HepG2 (cell line): ENCODE measurements at regions not wholly inside any gene's neighbourhood (a gene's known extent, or its start where the extent isn't known, plus 50 kb on each side); places are given as distances from the start of the nearest gene placed in this dataset.

ENCODE experiments used
- ATAC-seq: fragments of 200-7000 bp; cut with Tn5 transposase; 3 replicates; pipeline ENCODE4 v1.9.1; 2020; ENCODE audit warnings: mild to moderate bottlenecking, moderate library complexity
- BruUV-seq: library from RNA; stranded (reverse); fragments of 400-500 nt; replicated peaks from 2 replicates; lab custom pipeline; 2021; lab: Mats Ljungman, UMichigan
- CTCF ChIA-PET: fragments of 300-600 bp; formaldehyde crosslinking; extraction: SDS; loops from one replicate; lab custom pipeline; 2021; ENCODE audit warnings: low total read pairs, inconsistent platforms, low intra/inter-chr PET ratio; lab: Yijun Ruan, JAX
- POLR2A ChIA-PET: fragments of 350-600 bp; sonication (Branson Sonifier 250); formaldehyde crosslinking; loops from one replicate; lab custom pipeline; 2020; ENCODE audit warnings: antibody characterized with exemption, inconsistent platforms; lab: Yijun Ruan, JAX
- DNase-seq: peaks from one replicate; pipeline ENCODE4 v3.0.0-alpha.2; 2015; ENCODE audit warnings: low spot score
- FAIRE-seq: peaks from 3 replicates; lab custom pipeline; 2011; peaks lifted over from hg19 to GRCh38; lab: Jason Lieb, UNC
- H2AFZ ChIP-seq: one replicate; pipeline ENCODE4 v1.6.1; 2011; ENCODE audit warnings: low read length, inconsistent platforms
- H3K27ac ChIP-seq: fragments of 300-600 bp; 3 replicates; pipeline ENCODE4 v1.8.0; 2011; ENCODE audit warnings: mixed run types, mild to moderate bottlenecking, mixed read lengths, low read length, inconsistent platforms; ENCODE audit not compliant: insufficient read depth; ENCODE audit errors: extremely low read length
- H3K27me3 ChIP-seq, 2 experiments: fragments of 200-600 bp in 1 of 2; 2 replicates in 1 of 2; 3 replicates in 1 of 2; pipeline versions ENCODE4 v1.6.0 to v1.8.0; 2011; ENCODE audit warnings: low read length in 2 of 2, mild to moderate bottlenecking in 2 of 2, moderate library complexity in 2 of 2, inconsistent platforms in 1 of 2; ENCODE audit not compliant: insufficient read depth in 2 of 2, control insufficient read depth in 1 of 2
- H3K36me3 ChIP-seq, 2 experiments: fragments of 200-600 bp in 1 of 2; replicated peaks in 1 of 2; 2 replicates in 1 of 2; 3 replicates in 1 of 2; pipeline versions ENCODE4 v1.5.1 to v1.8.0; 2011; ENCODE audit warnings: low read length in 2 of 2, inconsistent platforms in 1 of 2; ENCODE audit not compliant: insufficient read depth in 2 of 2, control insufficient read depth in 1 of 2
- H3K4me1 ChIP-seq: 2 replicates; pipeline ENCODE4 v1.5.1; 2012; ENCODE audit warnings: low read length, inconsistent platforms; ENCODE audit not compliant: insufficient read depth
- H3K4me2 ChIP-seq: 2 replicates; pipeline ENCODE4 v1.6.0; 2011; ENCODE audit warnings: low read depth, low read length, inconsistent platforms
- H3K4me3 ChIP-seq, 3 experiments: fragments of 200-600 bp in 1 of 3; sonication (generic), shearing (Covaris generic) in 1 of 3; replicated peaks in 1 of 3; 2 replicates each; pipeline ENCODE4 v1.5.1; 2011 to 2016; ENCODE audit warnings: low read length in 3 of 3, inconsistent platforms in 2 of 3, low read depth in 2 of 3, mild to moderate bottlenecking in 2 of 3, control low read depth in 1 of 3, mixed read lengths in 1 of 3; ENCODE audit not compliant: insufficient read depth in 1 of 3
- H3K79me2 ChIP-seq: one replicate; pipeline ENCODE4 v1.6.1; 2011; ENCODE audit warnings: low read length, inconsistent platforms; ENCODE audit not compliant: insufficient read depth
- H3K9ac ChIP-seq: 2 replicates; pipeline ENCODE4 v1.6.0; 2011; ENCODE audit warnings: mild to moderate bottlenecking, low read depth, low read length, inconsistent platforms; ENCODE audit not compliant: insufficient read depth
- H3K9me3 ChIP-seq: 2 replicates; pipeline ENCODE4 v1.5.1; 2012; ENCODE audit warnings: mild to moderate bottlenecking, low read length
- H4K20me1 ChIP-seq: 2 replicates; pipeline ENCODE4 v1.6.0; 2011; ENCODE audit warnings: inconsistent platforms, mild to moderate bottlenecking, low read length, moderate library complexity; ENCODE audit not compliant: insufficient read depth
- AGO2 ChIP-seq: fragments of 200-400 bp; formaldehyde crosslinking; optimal IDR thresholded peaks from 2 replicates; pipeline ENCODE3; 2017; ENCODE audit warnings: mild to moderate bottlenecking, low read depth, low read length, moderate library complexity
- ETV5 ChIP-seq: IDR thresholded peaks from 2 replicates; pipeline ENCODE4 v1.6.1; 2018; ENCODE audit warnings: missing biosample characterization, missing genetic modification reagents, inconsistent platforms, borderline replicate concordance
- GFI1 ChIP-seq: sonication (generic); formaldehyde crosslinking; IDR thresholded peaks from 2 replicates; pipeline ENCODE4 v1.5.0; 2020; ENCODE audit warnings: missing genetic modification reagents, mild to moderate bottlenecking, borderline replicate concordance
- HNRNPLL ChIP-seq: fragments of 200-400 bp; formaldehyde crosslinking; IDR thresholded peaks from 2 replicates; pipeline ENCODE4 v1.6.1; 2017; ENCODE audit warnings: mild to moderate bottlenecking, low read depth, low read length; ENCODE audit not compliant: poor library complexity, severe bottlenecking
- KLF11 ChIP-seq: IDR thresholded peaks from 2 replicates; pipeline ENCODE4 v1.6.1; 2016; ENCODE audit warnings: missing compliant biosample characterization
- LRRFIP1 ChIP-seq: sonication (generic); formaldehyde crosslinking; conservative IDR thresholded peaks from 2 replicates; pipeline ENCODE4 v1.4.0; 2020; ENCODE audit warnings: missing genetic modification reagents
- ZNF263 ChIP-seq: sonication (generic); formaldehyde crosslinking; IDR thresholded peaks from 2 replicates; pipeline ENCODE4 v1.4.0; 2020; ENCODE audit warnings: missing genetic modification reagents
- ZNF274 ChIP-seq: sonication (generic); formaldehyde crosslinking; IDR thresholded peaks from 2 replicates; pipeline ENCODE4 v1.5.1; 2020; ENCODE audit warnings: mild to moderate bottlenecking, missing genetic modification reagents
- ZNF574 ChIP-seq: sonication (generic); formaldehyde crosslinking; IDR thresholded peaks from 2 replicates; pipeline ENCODE4 v1.4.0; 2020; ENCODE audit warnings: missing genetic modification reagents
- ZNF713 ChIP-seq: sonication (generic); formaldehyde crosslinking; IDR thresholded peaks from 2 replicates; pipeline ENCODE4 v1.4.0; 2020; ENCODE audit warnings: mild to moderate bottlenecking, missing genetic modification reagents
- ZNF761 ChIP-seq: sonication (generic); formaldehyde crosslinking; conservative IDR thresholded peaks from 2 replicates; pipeline ENCODE4 v1.4.0; 2020; ENCODE audit warnings: mild to moderate bottlenecking, missing genetic modification reagents
- WGBS: methylation state at CpG from one replicate; pipeline ENCODE4 v1.1.6; 2017; ENCODE audit warnings: low lambda C conversion rate; 5-methylcytosine and 5-hydroxymethylcytosine counted together
- in situ Hi-C: cut with HindIII; loops from 2 replicates; pipeline ENCODE4 v1.10.0; 2017; ENCODE audit warnings: low pct_unique_long_range_greater_than_20kb; ENCODE audit not compliant: extremely low pct_ligation_motif_present
- intact Hi-C: fragments of 100-400 bp; cut with micrococcal nuclease; formaldehyde crosslinking; loops from one replicate; pipeline ENCODE4 v1.10.0; 2022; ENCODE audit not compliant: unreplicated experiment

- FAIRE-seq: no peak
- 15% methylated on average over 6 of the region's 6 CpGs for WGBS
- no TSS peak for BruUV-seq
- no peak for DNase-seq
- Histone ChIP-seq H3K9ac (no peak overlapping the region), H4K20me1 (no peaks in the 10 kb centered on the region), H2AFZ (no peak overlapping the region), H3K4me3 (no peak overlapping the region), H3K4me2 (no peak overlapping the region), H3K27ac (no peak overlapping the region), H3K36me3 (no peaks in the 10 kb centered on the region), H3K4me1 (no peaks in the 10 kb centered on the region), H3K27me3 (no peaks in the 10 kb centered on the region), H3K79me2 (no peaks in the 10 kb centered on the region), H3K9me3 (0 out of 2 replicates have a peak, but pooled peaks cover under 1% of the 10 kb centered on the region)
- ChIA-PET CTCF (no interaction called here), POLR2A (no interaction called here)
- intact Hi-C loops (no loop called here), in situ Hi-C loops (no loop called here)
- ATAC-seq: no peak
- TF ChIP-seq ZNF574 (CRISPR knock-in tag) (no peak), ZNF713 (no peak), ETV5 (CRISPR knock-in tag) (no peak)
- TF ChIP-seq, all 625 proteins: peak for 0
Observed at GRCh38 chr10:10833955-10834354, 183.7 kb upstream of the CELF2 start.

- Histone ChIP-seq H3K4me1 (no peaks in the 10 kb centered on the region), H3K9ac (no peak overlapping the region), H3K4me3 (no peak overlapping the region), H2AFZ (no peak overlapping the region), H3K27me3 (no peaks in the 10 kb centered on the region; a peak in 1 of 5 replicates), H4K20me1 (no peaks in the 10 kb centered on the region), H3K9me3 (peaks cover 12% of the 10 kb centered on the region), H3K36me3 (no peaks in the 10 kb centered on the region), H3K79me2 (no peaks in the 10 kb centered on the region), H3K4me2 (no peak overlapping the region), H3K27ac (no peak overlapping the region)
- intact Hi-C loops (no loop called here), in situ Hi-C loops (no loop called here)
- no peak for ATAC-seq
- BruUV-seq: no TSS peak
- DNase-seq: no peak
- WGBS: 0% methylated on average over 1 of the region's 1 CpG
- FAIRE-seq: no peak
- ChIA-PET CTCF (no interaction called here), POLR2A (no interaction called here)
- TF ChIP-seq ZNF263: no peak
- no peak for TF ChIP-seq ZNF761 (CRISPR knock-in tag)
- TF ChIP-seq HNRNPLL: no peak
- TF ChIP-seq ZNF274 (CRISPR knock-in tag): no peak
- TF ChIP-seq KLF11 (CRISPR knock-in tag): no peak
- no peak for TF ChIP-seq LRRFIP1 (CRISPR knock-in tag)
- TF ChIP-seq AGO2: no peak
- no peak for TF ChIP-seq GFI1
Observed at GRCh38 chr10:10844251-10844650, 173.4 kb upstream of the CELF2 start.
